GM19324 (cell line): ENCODE measurements at regions not wholly inside any gene's neighbourhood (a gene's known extent, or its start where the extent isn't known, plus 50 kb on each side); places are given as distances from the start of the nearest gene placed in this dataset.

Source experiments
- ATAC-seq: cut with Tn5 transposase; IDR thresholded peaks from one replicate; pipeline ENCODE4 v1.9.1; 2021; ENCODE audit warnings: mild to moderate bottlenecking, moderate library complexity; ENCODE audit not compliant: unreplicated experiment, low FRiP score

- ATAC-seq, result no peak
Observed at GRCh38 chr11:11083441-11083840, 225.6 kb upstream of the ZBED5 start.

- ATAC-seq, result no peak
Observed at GRCh38 chr11:11082646-11083045, 224.8 kb upstream of the ZBED5 start.

- no peak for ATAC-seq
Observed at GRCh38 chr11:11081776-11082175, 223.9 kb upstream of the ZBED5 start.

GRCh38 chr11:11081288-11081687 lies 223.4 kb upstream of the ZBED5 start:
- no peak for ATAC-seq

GRCh38 chr11:11078344-11079086 lies 220.7 kb upstream of the ZBED5 start:
- ATAC-seq, result no peak

- ATAC-seq, result no peak
Observed at GRCh38 chr11:11077898-11078297, 220.0 kb upstream of the ZBED5 start.

GRCh38 chr11:11076879-11077278 lies 219.0 kb upstream of the ZBED5 start:
- no peak for ATAC-seq

- ATAC-seq, result no peak
Observed at GRCh38 chr11:11076276-11076675, 218.4 kb upstream of the ZBED5 start.

GRCh38 chr11:11075515-11076171 lies 217.8 kb upstream of the ZBED5 start:
- no peak for ATAC-seq

- no peak for ATAC-seq
Observed at GRCh38 chr11:11074686-11075335, 217.0 kb upstream of the ZBED5 start.

- no peak for ATAC-seq
Observed at GRCh38 chr11:11073996-11074395, 216.1 kb upstream of the ZBED5 start.

- no peak for ATAC-seq
Observed at GRCh38 chr11:11072067-11072466, 214.2 kb upstream of the ZBED5 start.

- no peak for ATAC-seq
Observed at GRCh38 chr11:11071486-11071885, 213.6 kb upstream of the ZBED5 start.

GRCh38 chr11:11070976-11071375 lies 213.1 kb upstream of the ZBED5 start:
- ATAC-seq, result no peak

- ATAC-seq, result no peak
Observed at GRCh38 chr11:11069841-11070835, 212.3 kb upstream of the ZBED5 start.

- no peak for ATAC-seq
Observed at GRCh38 chr11:11068113-11068512, 210.3 kb upstream of the ZBED5 start.

GRCh38 chr11:11065396-11065795 lies 207.5 kb upstream of the ZBED5 start:
- no peak for ATAC-seq

GRCh38 chr11:11057472-11057854 lies 199.6 kb upstream of the ZBED5 start:
- no peak for ATAC-seq

- no peak for ATAC-seq
Observed at GRCh38 chr11:11056749-11057471, 199.1 kb upstream of the ZBED5 start.

GRCh38 chr11:11056316-11056715 lies 198.5 kb upstream of the ZBED5 start:
- ATAC-seq, result no peak
